ENCODE measurements at regions not wholly inside any gene's neighbourhood (a gene's known extent, or its start where the extent isn't known, plus 50 kb on each side); places are given as distances from the start of the nearest gene placed in this dataset.
"Not testable (repeated sequence)": the region's sequence is repeated elsewhere in the genome, so short reads cannot be mapped to it uniquely, and the experiment has no call there.

DNA sequence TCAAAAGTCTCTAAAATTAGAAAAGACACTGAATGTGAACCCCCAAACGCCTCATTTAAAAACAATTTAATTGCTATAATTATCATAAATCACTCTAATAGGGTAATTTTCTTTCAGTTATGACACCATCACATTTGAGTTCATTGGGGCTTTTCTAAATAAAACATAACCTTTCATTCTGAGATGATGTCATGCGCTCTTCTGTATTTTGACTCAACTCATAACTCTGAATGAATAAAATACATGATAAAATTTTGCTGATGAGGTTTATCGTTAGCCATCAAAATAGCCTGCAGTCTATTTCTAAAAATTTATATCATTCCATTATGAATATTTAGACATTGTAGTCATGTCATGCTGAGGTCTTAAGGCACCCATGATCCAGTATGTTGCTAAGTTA is 1099.7 kb downstream of the SUCLG1 start:
- H3K4me1 Mint-ChIP-seq: no peaks in the 10 kb centered on the region
- H3K9me3 ChIP-seq (ENCODE audit: control insufficient read depth in 2 of 3, low read length in 3 of 3): no peaks in the 10 kb centered on the region
- H3K27me3 Mint-ChIP-seq: no peaks in the 10 kb centered on the region
- intact Hi-C loops (cut with micrococcal nuclease): no loop called here
- H3K4me1 ChIP-seq (ENCODE audit: control insufficient read depth in 2 of 2, insufficient read depth in 2 of 2, low read length in 2 of 2): no peaks in the 10 kb centered on the region
- no peak overlapping the region for H3K4me3 Mint-ChIP-seq
- H3K36me3 Mint-ChIP-seq: no peaks in the 10 kb centered on the region
- DNase-seq: no peak
- POLR2A ChIA-PET: no interaction called here
- ATAC-seq: no peak
- H3K9me3 Mint-ChIP-seq: peaks cover 0 to 6% (median 3%) of the 10 kb centered on the region in 11 donors
- H3K27me3 ChIP-seq (ENCODE audit: control insufficient read depth in 2 of 2, insufficient read depth in 2 of 2, low read length in 2 of 2): no peaks in the 10 kb centered on the region
- no peak overlapping the region for H3K4me3 ChIP-seq (ENCODE audit: low read length)
- H3K27ac ChIP-seq (ENCODE audit: low read depth, low read length): no peak overlapping the region
- H3K36me3 ChIP-seq (ENCODE audit: control insufficient read depth in 2 of 3, insufficient read depth in 3 of 3, low read length in 3 of 3): no peaks in the 10 kb centered on the region
- H3K27ac Mint-ChIP-seq: no peak overlapping the region
- CTCF ChIA-PET: no interaction called here

GRCh38 chr2:83342860-83343329 is 1116.2 kb downstream of the SUCLG1 start:
- H3K4me3 ChIP-seq (ENCODE audit: low read length): no peak overlapping the region
- CTCF ChIA-PET: no interaction called here
- H3K4me3 Mint-ChIP-seq: peak overlapping the region in 3 of 10 donors; percentile 1 to 58 (median 7)
- H3K27me3 Mint-ChIP-seq: no peaks in the 10 kb centered on the region
- H3K36me3 ChIP-seq (ENCODE audit: control insufficient read depth in 2 of 3, insufficient read depth in 3 of 3, low read length in 3 of 3): no peaks in the 10 kb centered on the region
- H3K4me1 Mint-ChIP-seq: no peaks in the 10 kb centered on the region
- no peaks in the 10 kb centered on the region for H3K36me3 Mint-ChIP-seq
- H3K4me1 ChIP-seq (ENCODE audit: control insufficient read depth in 2 of 2, insufficient read depth in 2 of 2, low read length in 2 of 2): no peaks in the 10 kb centered on the region
- H3K9me3 Mint-ChIP-seq: peaks cover 0 to 23% (median 10%) of the 10 kb centered on the region in 11 donors
- no peak overlapping the region for H3K27ac ChIP-seq (ENCODE audit: low read depth, low read length)
- no peaks in the 10 kb centered on the region for H3K27me3 ChIP-seq (ENCODE audit: control insufficient read depth in 2 of 2, insufficient read depth in 2 of 2, low read length in 2 of 2)
- intact Hi-C loops (cut with micrococcal nuclease): no loop called here
- DNase-seq: peak in 6 of 9 donors; percentile 7 to 39 (median 26)
- H3K27ac Mint-ChIP-seq: peak overlapping the region in 5 of 9 donors; percentile 16 to 84 (median 71)
- H3K9me3 ChIP-seq (ENCODE audit: control insufficient read depth in 2 of 3, low read length in 3 of 3): peaks cover 0 to 3% (median 0%) of the 10 kb centered on the region in 3 experiments
- POLR2A ChIA-PET: no interaction called here
- peak; percentile 60 for ATAC-seq

DNA sequence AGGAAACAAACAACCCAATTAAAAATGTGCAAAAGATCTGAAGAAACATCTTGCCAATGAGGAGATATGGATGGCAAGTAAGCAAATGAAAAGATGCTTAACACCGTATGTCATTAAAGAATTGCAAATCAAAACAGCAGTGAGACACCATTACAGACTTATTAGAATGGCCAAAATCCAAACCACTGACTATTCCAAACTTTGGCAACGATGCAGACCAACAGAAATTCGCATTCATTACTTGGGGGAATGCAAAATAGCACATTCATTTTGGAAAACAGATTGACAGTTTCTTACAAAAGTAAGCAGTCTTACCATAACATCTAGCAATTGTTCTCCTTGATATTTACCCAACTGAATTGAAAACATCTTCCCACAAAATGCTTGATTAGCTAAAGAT is 1118.7 kb downstream of the SUCLG1 start:
- DNase-seq (peak in 5 of 9 donors; percentile 11 to 35 (median 30)), ATAC-seq (no peak)
- H3K9me3 Mint-ChIP-seq: peaks cover 0 to 16% (median 5%) of the 10 kb centered on the region in 11 donors
- no peak overlapping the region for H3K27ac ChIP-seq (ENCODE audit: low read depth, low read length)
- H3K36me3 ChIP-seq (ENCODE audit: control insufficient read depth in 2 of 3, insufficient read depth in 3 of 3, low read length in 3 of 3): no peaks in the 10 kb centered on the region
- H3K27me3 Mint-ChIP-seq: no peaks in the 10 kb centered on the region
- no peaks in the 10 kb centered on the region for H3K9me3 ChIP-seq (ENCODE audit: control insufficient read depth in 2 of 3, low read length in 3 of 3)
- H3K4me3 ChIP-seq (ENCODE audit: low read length): no peak overlapping the region
- H3K4me3 Mint-ChIP-seq: peak overlapping the region in 2 of 10 donors; percentile 7 to 18
- no peaks in the 10 kb centered on the region for H3K36me3 Mint-ChIP-seq
- peak overlapping the region in 6 of 9 donors; percentile 11 to 87 (median 48) for H3K27ac Mint-ChIP-seq
- H3K4me1 ChIP-seq (ENCODE audit: control insufficient read depth in 2 of 2, insufficient read depth in 2 of 2, low read length in 2 of 2): no peaks in the 10 kb centered on the region
- intact Hi-C loops (cut with micrococcal nuclease): no loop called here
- POLR2A ChIA-PET: no interaction called here
- CTCF ChIA-PET: no interaction called here
- no peaks in the 10 kb centered on the region for H3K27me3 ChIP-seq (ENCODE audit: control insufficient read depth in 2 of 2, insufficient read depth in 2 of 2, low read length in 2 of 2)
- H3K4me1 Mint-ChIP-seq: no peaks in the 10 kb centered on the region

GRCh38 chr2:83339942-83340341 is 1119.1 kb downstream of the SUCLG1 start:
- DNase-seq: peak in 2 of 9 donors; percentile 10 to 14
- peak overlapping the region in 1 of 10 donors; percentile 7 for H3K4me3 Mint-ChIP-seq
- H3K27ac ChIP-seq (ENCODE audit: low read depth, low read length); H3K4me1 Mint-ChIP-seq; POLR2A ChIA-PET; H3K36me3 ChIP-seq (ENCODE audit: control insufficient read depth in 2 of 3, insufficient read depth in 3 of 3, low read length in 3 of 3); ATAC-seq; CTCF ChIA-PET; H3K9me3 ChIP-seq (ENCODE audit: control insufficient read depth in 2 of 3, low read length in 3 of 3); H3K27me3 ChIP-seq (ENCODE audit: control insufficient read depth in 2 of 2, insufficient read depth in 2 of 2, low read length in 2 of 2); H3K27me3 Mint-ChIP-seq; H3K36me3 Mint-ChIP-seq; H3K4me1 ChIP-seq (ENCODE audit: control insufficient read depth in 2 of 2, insufficient read depth in 2 of 2, low read length in 2 of 2); H3K4me3 ChIP-seq (ENCODE audit: low read length): not testable (repeated sequence)
- H3K9me3 Mint-ChIP-seq: peaks cover 0 to 15% (median 3%) of the 10 kb centered on the region in 11 donors
- intact Hi-C loops (cut with micrococcal nuclease): loop anchor here in 1 of 2 donors (2.0 kb wide), 1 partner anchor 811 kb away; no protein-coding TSS in a partner anchor
- H3K27ac Mint-ChIP-seq: peak overlapping the region in 4 of 9 donors; percentile 44 to 87 (median 64)

DNA sequence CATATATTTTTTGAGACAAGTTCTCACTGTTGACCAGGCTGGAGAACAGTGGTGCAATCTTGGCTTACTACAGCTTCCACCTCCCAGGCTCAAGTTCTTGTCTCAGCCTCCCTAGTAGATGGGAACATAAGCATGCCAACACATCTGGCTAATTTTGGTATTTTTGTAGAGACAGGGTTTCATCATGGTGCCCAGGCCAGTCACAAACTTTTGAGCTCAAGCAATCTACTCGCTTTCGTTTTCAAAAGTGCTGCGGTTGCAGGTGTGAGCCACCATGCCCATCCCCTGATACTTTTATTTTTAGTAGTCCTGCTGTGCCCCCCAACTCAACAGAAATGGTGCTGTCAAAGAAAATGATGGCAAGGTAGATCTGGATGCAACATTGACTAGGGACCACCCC is 1127.3 kb downstream of the SUCLG1 start:
- CTCF ChIA-PET: no interaction called here
- Mint-ChIP-seq H3K27ac (no peak overlapping the region), H3K4me1 (no peaks in the 10 kb centered on the region), H3K4me3 (no peak overlapping the region), H3K27me3 (peaks cover 0 to 5% (median 0%) of the 10 kb centered on the region in 5 donors), H3K9me3 (peaks cover 0 to 13% (median 0%) of the 10 kb centered on the region in 11 donors), H3K36me3 (no peaks in the 10 kb centered on the region)
- Histone ChIP-seq H3K27ac (ENCODE audit: low read depth, low read length) (no peak overlapping the region), H3K4me1 (ENCODE audit: control insufficient read depth in 2 of 2, insufficient read depth in 2 of 2, low read length in 2 of 2) (no peaks in the 10 kb centered on the region), H3K27me3 (ENCODE audit: control insufficient read depth in 2 of 2, insufficient read depth in 2 of 2, low read length in 2 of 2) (no peaks in the 10 kb centered on the region), H3K9me3 (ENCODE audit: control insufficient read depth in 2 of 3, low read length in 3 of 3) (no peaks in the 10 kb centered on the region), H3K36me3 (ENCODE audit: control insufficient read depth in 2 of 3, insufficient read depth in 3 of 3, low read length in 3 of 3) (no peaks in the 10 kb centered on the region), H3K4me3 (ENCODE audit: low read length) (no peak overlapping the region)
- POLR2A ChIA-PET: no interaction called here
- ATAC-seq: no peak
- intact Hi-C loops (cut with micrococcal nuclease): no loop called here
- DNase-seq: no peak

DNA sequence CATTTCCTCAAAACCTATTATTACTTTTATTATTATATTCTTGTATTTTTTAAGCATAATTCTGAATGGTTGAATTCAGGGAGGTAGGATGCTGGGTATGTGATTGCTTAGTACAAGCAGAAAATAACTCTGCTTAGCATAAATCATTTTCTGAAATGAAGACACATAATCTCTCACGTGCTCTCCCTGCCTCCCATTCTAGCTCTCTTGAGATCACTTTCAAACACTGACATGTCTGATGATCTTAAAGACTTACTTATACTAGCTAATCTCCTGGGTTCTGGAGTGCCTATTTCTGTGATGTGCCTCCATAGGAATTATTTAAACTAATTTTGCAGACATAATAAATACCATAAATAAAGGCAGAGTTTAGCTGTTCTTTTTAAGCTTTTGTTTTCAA is 1136.0 kb downstream of the SUCLG1 start:
- Mint-ChIP-seq H3K27ac (no peak overlapping the region), H3K9me3 (peaks cover 0 to 5% (median 0%) of the 10 kb centered on the region in 11 donors), H3K4me3 (no peak overlapping the region), H3K36me3 (no peaks in the 10 kb centered on the region), H3K27me3 (no peaks in the 10 kb centered on the region), H3K4me1 (no peaks in the 10 kb centered on the region)
- ATAC-seq: no peak
- intact Hi-C loops (cut with micrococcal nuclease): no loop called here
- Histone ChIP-seq H3K36me3 (ENCODE audit: control insufficient read depth in 2 of 3, insufficient read depth in 3 of 3, low read length in 3 of 3) (no peaks in the 10 kb centered on the region), H3K4me3 (ENCODE audit: low read length) (no peak overlapping the region), H3K27me3 (ENCODE audit: control insufficient read depth in 2 of 2, insufficient read depth in 2 of 2, low read length in 2 of 2) (no peaks in the 10 kb centered on the region), H3K27ac (ENCODE audit: low read depth, low read length) (no peak overlapping the region), H3K9me3 (ENCODE audit: control insufficient read depth in 2 of 3, low read length in 3 of 3) (no peaks in the 10 kb centered on the region), H3K4me1 (ENCODE audit: control insufficient read depth in 2 of 2, insufficient read depth in 2 of 2, low read length in 2 of 2) (no peaks in the 10 kb centered on the region)
- DNase-seq: no peak
- ChIA-PET CTCF (no interaction called here), POLR2A (no interaction called here)

DNA sequence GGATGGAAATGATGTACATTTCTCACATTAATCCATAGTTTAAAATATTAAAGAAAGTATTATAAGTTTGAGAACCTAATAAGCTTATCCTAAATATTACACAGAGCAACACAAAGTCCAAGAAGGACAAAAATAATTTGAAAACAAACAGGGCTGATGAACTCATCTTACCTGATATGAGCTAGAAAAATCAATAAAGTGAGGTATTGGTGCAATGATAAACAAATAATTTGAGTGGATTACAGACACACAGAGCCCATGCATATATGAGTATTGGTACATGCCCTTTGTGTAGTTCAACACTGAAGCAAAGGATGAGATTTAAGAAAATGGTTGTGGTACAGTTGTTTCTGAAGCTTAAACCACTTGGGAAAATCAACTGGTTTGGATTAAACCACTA is 1139.0 kb downstream of the SUCLG1 start:
- no peaks in the 10 kb centered on the region for H3K9me3 ChIP-seq (ENCODE audit: control insufficient read depth in 2 of 3, low read length in 3 of 3)
- no peaks in the 10 kb centered on the region for H3K4me1 ChIP-seq (ENCODE audit: control insufficient read depth in 2 of 2, insufficient read depth in 2 of 2, low read length in 2 of 2)
- H3K4me3 ChIP-seq (ENCODE audit: low read length): no peak overlapping the region
- intact Hi-C loops (cut with micrococcal nuclease): no loop called here
- ATAC-seq: no peak
- H3K27ac ChIP-seq (ENCODE audit: low read depth, low read length): no peak overlapping the region
- Mint-ChIP-seq H3K4me1 (no peaks in the 10 kb centered on the region), H3K9me3 (peaks cover 0 to 12% (median 0%) of the 10 kb centered on the region in 11 donors), H3K27ac (no peak overlapping the region), H3K4me3 (no peak overlapping the region), H3K27me3 (no peaks in the 10 kb centered on the region), H3K36me3 (no peaks in the 10 kb centered on the region)
- no peaks in the 10 kb centered on the region for H3K27me3 ChIP-seq (ENCODE audit: control insufficient read depth in 2 of 2, insufficient read depth in 2 of 2, low read length in 2 of 2)
- ChIA-PET POLR2A (no interaction called here), CTCF (no interaction called here)
- DNase-seq: no peak
- H3K36me3 ChIP-seq (ENCODE audit: control insufficient read depth in 2 of 3, insufficient read depth in 3 of 3, low read length in 3 of 3): no peaks in the 10 kb centered on the region
